ENCODE measurements at regions not wholly inside any gene's neighbourhood (a gene's known extent, or its start where the extent isn't known, plus 50 kb on each side); places are given as distances from the start of the nearest gene placed in this dataset.

DNA sequence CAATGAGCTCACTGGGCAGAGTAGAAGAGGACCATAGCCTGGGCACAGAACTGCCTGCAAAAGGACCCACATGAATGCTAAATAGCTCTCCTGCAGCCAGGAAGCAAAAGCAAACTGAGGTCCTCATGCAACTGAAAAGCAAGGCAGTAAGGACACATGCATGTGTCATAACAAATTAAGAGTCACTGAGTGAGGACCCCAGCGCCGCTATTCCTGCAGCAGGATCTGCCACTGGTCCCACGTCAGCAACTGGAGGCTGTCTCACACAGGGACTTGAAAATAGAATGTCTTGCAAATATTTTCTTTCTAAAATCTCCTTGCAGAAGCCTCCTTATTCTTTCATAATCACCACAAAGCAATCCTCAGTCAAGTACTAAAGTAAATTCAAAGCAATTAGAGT lies 559.6 kb upstream of the DAB1 start:
- no peak for DNase-seq

DNA sequence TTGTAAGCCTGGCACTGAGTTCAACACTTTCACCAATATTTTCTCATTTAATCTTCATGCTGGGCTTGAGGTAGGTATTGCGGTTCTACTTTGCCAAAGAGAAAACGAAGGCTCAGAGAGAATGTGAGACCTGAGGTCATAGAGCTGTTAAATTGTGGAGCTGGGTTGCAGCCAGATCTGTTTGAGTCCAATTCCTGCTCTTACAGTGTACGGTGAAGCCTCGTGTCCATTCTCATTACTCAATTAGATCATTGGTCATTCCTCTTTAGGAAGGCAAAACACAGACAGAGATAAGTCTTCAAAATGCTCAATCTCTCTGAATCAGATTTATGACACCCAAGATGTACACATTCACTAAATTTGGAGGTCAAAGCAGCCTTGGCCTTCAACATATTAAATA lies 559.0 kb upstream of the DAB1 start:
- DNase-seq, result no peak

DNA sequence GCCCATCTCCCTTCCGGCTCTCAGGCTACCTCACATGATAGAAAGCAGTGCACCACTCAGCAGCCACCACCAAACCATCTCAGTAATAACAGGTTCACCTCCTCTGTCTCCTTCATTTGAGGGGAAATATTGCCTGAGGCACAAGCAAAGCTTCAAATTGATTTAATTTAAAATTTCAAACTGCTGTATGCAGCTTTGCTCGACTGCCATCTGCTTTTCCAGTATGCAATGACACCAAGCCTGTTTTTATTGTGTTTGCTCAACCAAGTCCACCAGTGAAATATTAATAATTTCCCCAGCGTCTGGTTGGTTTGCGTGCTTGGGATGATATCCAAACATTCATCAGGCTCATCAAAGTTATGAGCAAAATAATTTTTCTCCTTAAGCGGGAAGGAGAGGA lies 552.4 kb upstream of the DAB1 start:
- peak; percentile 36 for DNase-seq

DNA sequence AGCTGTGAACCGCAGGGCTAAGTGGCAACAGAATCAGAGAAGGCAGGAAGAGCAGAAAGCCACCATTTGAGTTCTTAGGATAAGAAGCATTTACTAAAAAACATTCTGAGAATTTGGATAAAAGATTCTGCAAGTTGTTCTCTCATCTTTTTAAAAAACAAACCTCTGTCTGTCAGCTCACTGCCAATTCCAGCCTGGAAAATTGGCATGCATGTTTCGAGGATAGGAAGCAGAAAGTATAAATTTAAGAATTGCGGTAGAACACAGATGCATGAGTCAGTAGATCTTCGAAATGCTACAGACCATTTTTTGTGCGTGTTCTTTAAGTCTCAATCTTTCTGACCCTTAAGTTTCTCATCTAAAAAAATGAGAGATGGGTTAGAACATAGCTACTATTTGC lies 544.5 kb upstream of the DAB1 start:
- DNase-seq, result no peak

DNA sequence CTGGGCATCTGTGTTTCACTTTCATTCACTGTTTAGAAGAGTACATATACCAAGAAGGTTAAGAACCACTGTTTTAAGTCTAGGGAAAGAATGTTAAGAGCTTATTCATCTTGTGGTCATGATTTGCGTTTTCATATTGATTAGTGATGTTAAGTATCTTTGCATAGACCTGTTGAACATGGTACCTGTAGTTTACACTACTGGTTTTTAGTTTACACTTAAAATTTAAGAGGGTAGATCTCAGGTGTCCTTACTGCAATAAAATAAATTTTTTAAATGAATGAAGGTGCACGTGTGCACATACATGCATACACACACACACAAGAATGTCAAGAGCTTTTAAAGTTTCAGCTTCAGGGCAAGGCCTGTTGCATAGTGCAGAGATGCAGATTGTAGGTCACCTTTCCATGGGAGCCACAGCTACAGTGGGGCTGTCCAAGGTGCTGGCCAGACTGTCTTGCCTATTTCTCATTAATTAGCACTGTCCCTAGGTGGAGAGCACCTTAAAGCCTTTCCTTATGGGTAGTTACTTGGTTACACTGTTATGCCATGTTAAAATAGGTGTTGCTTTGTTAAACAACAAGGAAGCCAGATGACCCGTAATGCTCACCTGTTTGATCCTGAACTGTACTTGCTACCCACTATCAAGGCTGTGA lies 543.0 kb upstream of the DAB1 start:
- no peak for DNase-seq

DNA sequence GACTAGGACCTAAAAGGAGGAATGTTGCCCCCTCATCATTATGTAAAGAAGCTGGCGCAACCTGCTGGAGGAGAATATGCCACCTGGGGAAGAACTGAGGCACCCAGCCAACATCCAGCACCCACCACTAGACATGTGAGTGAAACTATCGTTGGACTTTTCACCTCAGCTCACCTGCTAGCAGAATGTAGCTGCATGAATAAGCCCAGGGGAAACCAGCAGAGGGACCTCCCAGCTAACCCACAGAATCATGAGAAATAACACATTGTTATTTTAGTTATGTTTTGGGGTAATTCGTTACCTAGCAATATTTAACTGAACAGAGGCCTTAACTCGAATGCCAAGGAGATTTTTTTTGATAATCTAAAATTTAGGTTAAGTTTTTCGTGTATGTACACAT lies 542.5 kb upstream of the DAB1 start:
- DNase-seq, result no peak

DNA sequence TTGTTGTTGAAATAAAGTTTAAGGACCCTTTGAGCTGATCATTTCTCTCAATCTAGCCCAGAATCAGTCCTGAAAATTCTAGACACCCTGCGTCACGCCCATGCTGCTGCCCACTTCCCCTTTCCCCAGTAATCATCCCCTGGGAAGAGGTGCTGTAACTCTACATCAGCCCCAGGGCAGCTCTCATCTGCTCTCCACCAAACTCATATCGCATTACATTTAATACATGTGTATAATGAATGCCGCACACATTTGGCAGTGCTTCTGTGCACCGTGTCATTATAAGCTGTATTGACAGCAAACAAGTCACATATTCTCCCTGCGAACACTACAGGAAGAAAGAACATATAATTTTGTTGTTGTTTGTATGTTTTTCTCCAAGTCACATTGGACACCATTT lies 539.7 kb upstream of the DAB1 start:
- peak; percentile 73 for DNase-seq

DNA sequence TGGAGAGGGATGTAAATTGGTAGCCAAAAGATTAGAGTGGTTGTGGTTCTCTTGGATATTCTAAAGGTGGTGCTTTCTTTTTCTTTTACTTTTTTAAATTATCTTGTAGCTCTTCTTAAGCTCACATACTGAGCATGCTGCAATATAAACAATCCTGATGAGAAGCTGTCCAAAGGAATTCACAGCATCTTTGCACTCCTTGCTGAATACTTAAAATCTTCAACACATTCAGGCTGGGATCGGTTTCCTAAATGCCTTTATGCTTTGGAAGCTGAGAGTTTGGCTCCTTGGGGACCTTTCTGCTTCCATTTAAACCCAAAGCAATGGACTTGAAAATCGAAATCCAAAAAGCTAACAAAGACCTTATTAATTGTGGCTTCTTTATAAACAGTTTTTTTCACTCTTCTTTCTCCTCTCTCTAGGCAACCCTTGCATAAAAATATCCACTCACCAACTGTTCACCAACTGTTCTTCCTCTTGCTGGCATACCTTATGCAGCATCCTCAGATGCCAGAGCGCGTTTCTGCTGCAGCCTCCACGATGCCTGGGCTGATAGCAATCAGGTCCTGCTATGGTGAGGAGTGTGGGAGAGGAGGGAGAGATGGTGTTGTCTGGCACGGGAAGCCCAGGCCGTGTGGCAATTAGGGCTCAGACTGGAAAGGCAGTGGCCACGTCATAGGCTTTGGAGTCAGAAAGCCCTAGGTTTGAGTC lies 535.8 kb upstream of the DAB1 start:
- DNase-seq, result peak; percentile 81

DNA sequence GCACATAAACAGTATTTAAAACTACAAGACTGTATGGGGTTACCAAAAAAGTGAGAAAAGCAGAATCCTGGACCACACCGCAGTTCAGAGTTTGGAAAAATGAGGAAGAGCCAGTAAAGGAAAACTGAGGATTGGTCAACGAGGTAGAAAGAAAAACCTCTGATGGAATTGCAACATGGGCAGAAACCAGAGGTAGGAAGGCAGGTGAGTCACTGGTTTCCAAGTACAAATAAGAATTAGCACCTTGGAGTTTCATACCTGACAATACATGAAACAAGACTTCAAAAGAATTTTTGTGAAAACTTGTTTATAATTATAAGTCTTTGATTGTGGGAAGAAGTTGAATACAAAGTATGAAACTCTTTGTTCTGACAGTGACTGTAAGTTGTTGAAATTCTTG lies 533.7 kb upstream of the DAB1 start:
- no peak for DNase-seq

DNA sequence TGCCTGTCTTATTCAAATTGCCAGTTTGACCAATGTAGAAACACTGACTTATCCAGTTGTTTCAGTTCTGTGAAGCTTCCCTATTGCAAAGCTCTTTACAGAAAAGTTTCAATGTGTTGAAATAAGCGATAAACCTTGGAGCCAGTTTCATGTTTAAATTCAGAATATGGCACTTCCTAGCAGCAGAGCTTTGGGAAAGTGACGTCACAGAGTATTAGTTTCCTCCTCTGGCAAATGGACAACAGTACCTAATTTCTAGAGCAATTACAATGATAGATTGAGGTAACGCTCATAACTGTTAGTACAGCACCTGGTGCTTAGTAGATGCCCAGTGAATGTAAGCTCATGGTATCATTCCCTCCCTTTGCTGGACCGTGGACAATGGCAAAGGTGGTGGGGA lies 527.5 kb upstream of the DAB1 start:
- no peak for DNase-seq

DNA sequence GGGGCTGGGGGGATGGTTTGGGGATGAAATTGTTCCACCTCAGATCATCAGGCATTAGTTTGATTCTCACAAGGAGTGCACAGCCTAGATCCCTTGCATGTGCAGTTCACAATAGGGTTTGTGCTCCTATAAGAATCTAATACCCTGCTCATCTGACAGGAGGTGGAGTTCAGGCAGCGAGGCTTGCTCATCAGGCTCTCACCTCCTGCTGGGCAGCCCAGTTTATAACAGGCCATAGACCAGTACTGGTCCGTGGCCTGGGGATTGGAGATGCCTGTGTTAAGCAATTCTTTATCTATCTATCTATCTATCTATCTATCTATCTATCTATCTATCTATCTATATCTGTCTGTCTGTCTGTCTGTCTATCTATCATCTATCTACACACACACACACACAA lies 525.3 kb upstream of the DAB1 start:
- no peak for DNase-seq

DNA sequence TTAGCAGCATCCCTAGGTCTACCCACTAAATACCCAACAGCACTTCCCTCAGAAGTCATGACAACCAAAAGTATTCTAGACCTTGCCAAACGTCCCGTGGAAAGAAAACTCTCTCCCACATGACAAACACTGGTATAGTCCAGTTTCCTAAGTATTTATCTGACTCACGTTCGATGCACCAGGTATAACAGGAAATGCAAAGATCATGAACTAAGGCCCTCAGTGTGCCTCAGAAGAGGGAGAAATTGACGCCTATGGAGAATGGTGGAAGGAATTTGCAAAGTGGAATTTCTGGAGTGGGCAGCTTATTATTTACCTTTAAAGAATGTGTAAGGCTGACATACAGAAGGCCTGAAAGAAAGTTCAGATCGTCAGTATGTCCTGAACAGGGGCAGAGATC lies 523.6 kb upstream of the DAB1 start:
- DNase-seq, result no peak

DNA sequence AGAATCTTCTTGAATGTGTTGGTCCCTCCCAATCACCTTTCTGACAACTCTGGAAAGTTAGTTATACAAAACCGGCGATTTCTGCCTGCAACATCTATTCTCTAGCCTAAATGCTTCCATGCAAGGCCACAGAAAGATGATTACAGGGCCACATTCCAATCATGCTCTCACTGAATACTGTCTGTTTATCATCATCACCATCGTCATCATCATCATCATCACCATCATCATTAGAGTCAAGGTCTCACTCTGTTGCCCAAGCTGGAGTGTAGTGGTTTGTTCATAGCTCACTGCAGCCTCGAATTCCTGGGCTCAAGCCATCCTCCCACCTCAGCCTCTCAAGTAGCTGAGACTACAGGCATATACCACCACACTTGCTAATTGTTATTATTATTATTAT lies 521.2 kb upstream of the DAB1 start:
- DNase-seq, result no peak

DNA sequence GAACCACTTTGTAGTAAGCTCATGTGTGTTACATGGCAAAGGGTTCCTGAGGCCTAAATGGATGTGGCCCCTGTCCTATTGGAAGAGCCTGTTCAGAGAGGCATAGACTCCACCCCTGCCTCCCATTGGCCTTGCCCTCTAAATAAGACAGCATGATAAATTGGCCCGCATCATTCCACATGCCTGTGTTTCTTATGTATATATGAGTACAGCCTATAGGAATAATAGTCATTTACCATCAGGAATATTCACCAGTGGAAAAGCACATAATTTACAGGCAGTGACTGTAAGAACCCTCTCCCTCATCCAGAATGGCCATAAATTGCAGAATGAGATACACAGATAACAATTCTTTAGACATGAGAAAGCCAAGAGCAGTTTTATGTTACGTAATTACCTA lies 519.5 kb upstream of the DAB1 start:
- peak; percentile 16 for DNase-seq

DNA sequence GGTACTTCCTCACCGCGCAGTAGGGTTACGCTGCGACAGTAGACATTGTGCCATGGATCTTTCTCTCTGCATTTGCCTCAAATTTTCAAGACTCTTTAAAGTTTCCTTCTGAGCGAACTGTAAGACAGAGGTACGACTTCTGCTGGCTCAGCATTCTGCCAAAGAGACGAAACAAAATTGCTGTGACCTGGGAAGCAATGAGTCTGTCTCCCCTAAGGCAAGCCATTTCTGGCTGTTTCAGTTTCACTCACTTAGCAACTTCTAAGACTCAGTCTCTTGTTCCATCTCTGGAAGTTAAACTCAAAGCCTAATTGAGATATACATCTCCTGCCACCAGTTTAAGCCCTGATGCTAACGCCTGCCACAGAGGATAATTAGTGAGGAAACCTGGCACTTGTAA lies 510.9 kb upstream of the DAB1 start:
- no peak for DNase-seq

DNA sequence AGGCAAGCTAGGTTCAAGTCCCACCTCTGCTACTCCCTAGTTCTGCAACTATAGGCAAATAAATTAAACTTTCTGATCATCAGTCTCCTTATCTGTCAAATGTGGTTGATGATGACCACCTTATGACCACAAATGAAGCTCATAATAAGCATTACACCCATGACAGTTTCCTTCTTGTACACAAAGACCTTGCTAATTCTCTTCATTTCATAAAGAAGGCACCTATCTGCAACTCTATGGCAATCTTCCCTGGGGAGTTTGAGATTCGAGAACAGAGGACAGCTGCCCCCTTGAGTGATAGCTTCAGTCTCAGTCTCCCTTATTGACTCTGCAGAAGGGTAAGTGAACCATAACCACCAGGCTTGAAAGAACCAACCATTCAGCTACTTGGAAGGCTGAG lies 503.1 kb upstream of the DAB1 start:
- DNase-seq, result no peak

DNA sequence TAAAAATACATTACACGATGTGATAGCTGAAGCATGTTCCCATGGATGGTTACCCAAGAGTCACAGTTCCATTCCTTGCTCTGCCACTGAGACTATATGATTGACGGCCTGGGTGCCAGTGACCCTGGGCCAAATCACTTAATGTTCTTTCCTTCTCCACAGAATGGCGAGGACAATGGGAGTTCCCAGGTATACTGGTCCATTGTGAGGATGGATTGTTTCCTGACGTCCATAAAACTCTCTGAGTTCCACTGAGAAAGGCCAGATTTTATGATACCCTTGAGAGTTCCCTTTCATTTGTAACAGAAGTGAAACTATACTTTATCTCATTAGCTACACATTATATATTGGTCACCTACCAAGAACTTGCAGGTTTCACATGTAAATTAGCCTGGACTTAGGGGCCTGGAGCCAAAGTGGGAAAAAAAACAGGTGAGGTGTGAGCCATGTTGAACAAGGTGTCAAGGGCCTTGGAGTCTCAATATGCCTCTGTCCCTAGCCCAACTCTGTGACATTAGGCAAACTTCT lies 502.2 kb upstream of the DAB1 start:
- no peak for DNase-seq

DNA sequence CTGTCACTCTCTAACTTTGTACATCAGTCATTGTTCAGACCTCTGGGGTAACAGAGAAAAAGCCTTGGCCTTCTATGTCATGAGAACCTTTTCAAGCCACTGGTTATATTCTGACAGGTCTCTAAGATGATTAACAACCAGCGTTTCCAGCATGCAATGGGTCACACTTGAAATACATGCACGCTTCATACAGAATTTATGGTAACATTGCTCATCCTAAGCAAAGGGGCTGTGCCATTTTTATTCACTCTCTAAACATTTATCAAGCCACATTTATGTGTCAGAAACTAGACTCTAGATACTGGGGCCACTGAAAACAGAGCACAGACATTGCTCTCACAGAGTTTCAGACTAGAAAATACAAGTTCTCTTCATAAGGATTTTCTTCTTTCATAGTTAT lies 501.4 kb upstream of the DAB1 start:
- no peak for DNase-seq

DNA sequence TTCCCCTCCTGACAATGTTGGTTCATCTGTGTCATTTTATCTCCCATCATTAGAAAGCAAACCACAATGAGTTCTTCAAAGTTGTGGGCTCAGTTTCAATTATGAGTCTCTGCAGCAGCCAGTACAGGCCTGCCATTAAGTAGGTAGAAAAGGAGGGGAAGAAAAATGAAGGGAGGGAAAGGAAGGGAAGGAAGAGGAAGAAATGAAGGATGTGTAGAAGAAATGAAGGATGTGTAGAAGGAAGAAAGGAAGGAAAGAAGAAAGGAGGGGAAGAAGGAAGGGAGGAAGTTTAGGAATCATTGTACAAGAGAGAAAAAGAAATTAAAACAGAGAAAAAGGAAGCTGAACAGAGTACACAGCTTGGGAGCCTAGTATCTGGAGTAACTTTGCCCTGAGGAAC lies 498.3 kb upstream of the DAB1 start:
- DNase-seq, result no peak

DNA sequence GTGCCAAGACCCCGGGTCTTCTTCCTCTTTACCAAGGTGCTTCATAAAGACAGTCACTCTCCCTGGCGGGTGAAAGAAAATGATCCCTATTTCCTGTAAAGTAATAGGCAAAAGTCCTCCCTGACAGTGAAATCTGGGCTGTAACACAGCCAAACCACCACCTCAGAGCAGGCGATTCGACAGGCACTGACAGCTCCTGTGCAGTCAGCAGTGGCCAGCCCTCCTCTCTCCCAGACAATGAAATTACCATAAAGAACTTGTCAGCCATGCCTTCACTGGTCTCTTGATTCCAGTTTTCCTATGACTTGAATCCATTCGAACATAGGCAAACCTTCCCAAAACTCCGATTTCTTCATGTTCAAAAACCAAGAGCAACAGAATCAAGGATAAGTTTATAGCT lies 492.2 kb upstream of the DAB1 start:
- no peak for DNase-seq

DNA sequence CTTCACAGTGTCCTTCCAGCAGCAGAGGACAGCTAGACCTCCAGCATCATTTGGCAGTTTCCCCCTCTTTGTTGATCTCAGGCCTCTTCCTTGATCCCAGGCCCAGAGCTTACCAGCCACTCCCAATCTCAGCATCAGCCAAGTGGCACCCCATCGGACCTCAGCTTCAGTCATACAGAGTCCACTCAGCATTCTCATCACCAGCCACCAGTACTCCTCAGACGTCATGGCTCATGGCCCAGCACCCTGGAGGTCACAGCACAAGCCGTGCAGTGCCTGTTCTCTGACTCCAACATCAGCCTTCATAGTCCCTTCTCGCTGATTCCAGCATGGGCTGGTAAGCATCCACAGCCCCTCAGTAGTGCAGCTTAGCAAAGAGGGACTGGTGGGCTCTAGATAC lies 487.6 kb upstream of the DAB1 start:
- DNase-seq, result no peak

DNA sequence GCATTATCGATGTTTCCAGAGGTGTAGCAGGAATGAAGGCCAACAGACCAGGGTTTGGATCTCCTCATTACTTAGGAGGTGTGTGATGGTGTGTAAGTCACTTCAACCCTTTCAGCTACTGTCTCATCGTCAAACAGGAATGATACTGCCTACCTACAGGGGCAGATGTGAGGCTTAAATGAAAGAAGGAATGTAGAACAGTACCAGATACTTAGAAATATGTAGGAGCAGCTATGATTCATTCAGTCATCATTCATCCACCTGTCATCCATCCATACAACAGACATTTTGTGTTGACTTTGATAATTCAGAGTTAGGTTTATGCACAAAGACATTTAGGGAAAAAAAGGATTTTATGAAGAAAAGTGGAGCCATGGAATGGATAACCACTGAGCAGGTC lies 486.9 kb upstream of the DAB1 start:
- DNase-seq, result no peak

DNA sequence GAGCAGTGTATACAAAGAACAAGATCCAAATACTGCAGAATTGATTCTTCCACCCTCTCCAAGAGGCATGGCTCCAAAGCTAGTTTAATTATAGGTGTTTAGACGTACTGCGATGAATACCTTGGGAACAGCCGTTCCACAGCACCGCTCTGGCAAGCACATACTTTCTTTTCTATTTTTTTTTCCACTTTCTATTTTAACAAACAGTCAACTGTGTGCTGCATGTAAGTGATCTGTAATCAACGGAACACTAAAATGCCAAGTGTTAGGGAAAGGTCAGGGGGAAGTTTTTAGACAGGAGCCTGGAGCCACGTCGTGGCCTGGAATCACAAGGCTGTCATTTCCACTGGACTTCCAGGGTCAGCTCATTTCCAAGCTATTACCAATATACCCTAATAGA lies 486.4 kb upstream of the DAB1 start:
- DNase-seq, result no peak

DNA sequence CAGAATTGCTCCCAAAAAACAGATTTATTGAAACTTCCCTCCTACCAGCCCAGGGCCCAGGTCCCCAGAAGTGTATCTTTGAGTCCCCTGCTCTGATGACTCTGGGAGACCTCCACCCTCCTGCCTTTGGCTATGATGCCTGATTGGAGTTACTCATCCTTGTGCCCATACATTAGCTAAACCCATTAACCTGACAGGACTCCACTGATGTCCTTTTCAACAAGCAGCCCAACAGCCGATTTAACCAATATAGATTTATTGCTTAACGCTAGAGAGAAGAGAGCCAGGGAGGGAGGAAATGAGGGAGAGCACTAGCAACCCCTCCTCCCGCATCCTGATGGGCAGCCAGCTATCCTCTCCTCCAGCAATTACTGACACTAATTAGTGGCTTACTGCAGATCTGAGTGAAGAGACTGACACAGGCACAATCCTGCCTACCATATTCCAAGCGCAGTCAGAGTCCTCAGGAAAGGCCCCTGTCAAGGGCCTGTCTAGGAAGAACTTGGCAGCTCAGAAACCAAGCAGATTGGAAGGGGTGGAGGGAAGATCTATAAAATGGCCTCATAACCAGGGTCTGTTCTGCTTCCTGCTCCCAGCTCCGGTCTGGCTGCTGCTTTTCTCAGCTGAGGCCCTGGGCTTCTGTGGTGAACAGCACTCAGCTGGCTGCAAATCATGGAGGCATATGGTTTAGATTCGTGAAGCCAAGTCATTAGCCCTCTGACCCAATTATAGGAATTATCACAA lies 484.5 kb upstream of the DAB1 start:
- DNase-seq, result peak; percentile 72
